Activated T-cell treated with anti-CD3 and anti-CD28 coated beads, Interleukin-2, amount 50 U/mL, for 24 hours (primary cell): ENCODE measurements at regions not wholly inside any gene's neighbourhood (a gene's known extent, or its start where the extent isn't known, plus 50 kb on each side); places are given as distances from the start of the nearest gene placed in this dataset.

Source experiments
- DNase-seq: peaks from one replicate; pipeline ENCODE4 v3.0.0-alpha.2; 2020
- H3K27ac Mint-ChIP-seq: 2 replicates; pipeline ENCODE4 v1.8.0; 2020; ENCODE audit warnings: mild to moderate bottlenecking, mixed read lengths
- H3K27me3 Mint-ChIP-seq: 2 replicates; pipeline ENCODE4 v1.8.0; 2020; ENCODE audit warnings: mixed read lengths
- H3K36me3 Mint-ChIP-seq: 2 replicates; pipeline ENCODE4 v1.8.0; 2020; ENCODE audit warnings: low read depth, mixed read lengths
- H3K4me1 Mint-ChIP-seq: 2 replicates; pipeline ENCODE4 v1.8.0; 2020; ENCODE audit warnings: low read depth, mixed read lengths
- H3K4me3 Mint-ChIP-seq: 2 replicates; pipeline ENCODE4 v1.8.0; 2020; ENCODE audit warnings: mild to moderate bottlenecking, moderate library complexity, mixed read lengths
- H3K9me3 Mint-ChIP-seq: 2 replicates; pipeline ENCODE4 v1.8.0; 2020; ENCODE audit warnings: mixed read lengths

- Mint-ChIP-seq H3K36me3 (no peaks in the 10 kb centered on the region), H3K9me3 (peaks cover 10% of the 10 kb centered on the region), H3K27me3 (no peaks in the 10 kb centered on the region), H3K4me3 (no peak overlapping the region), H3K27ac (no peak overlapping the region), H3K4me1 (no peaks in the 10 kb centered on the region)
- no peak for DNase-seq
Observed at GRCh38 chr18:38458698-38459097, 893.1 kb upstream of the CELF4 start.

- no peak for DNase-seq
Observed at GRCh38 chr18:38456253-38456652, 890.7 kb upstream of the CELF4 start.

GRCh38 chr18:38454764-38455469 lies 889.3 kb upstream of the CELF4 start:
- Mint-ChIP-seq H3K4me1 (no peaks in the 10 kb centered on the region), H3K9me3 (peaks cover 8% of the 10 kb centered on the region), H3K4me3 (no peak overlapping the region), H3K36me3 (no peaks in the 10 kb centered on the region), H3K27ac (no peak overlapping the region), H3K27me3 (no peaks in the 10 kb centered on the region)
- no peak for DNase-seq

More at GRCh38 chr18:38456253-38456652, 890.7 kb upstream of the CELF4 start:
- Mint-ChIP-seq H3K27me3 (no peaks in the 10 kb centered on the region), H3K27ac (no peak overlapping the region), H3K9me3 (peaks cover 10% of the 10 kb centered on the region), H3K4me1 (no peaks in the 10 kb centered on the region), H3K4me3 (no peak overlapping the region), H3K36me3 (no peaks in the 10 kb centered on the region)

GRCh38 chr18:38453880-38454279 lies 888.3 kb upstream of the CELF4 start:
- DNase-seq: no peak
- H3K4me1 Mint-ChIP-seq: no peaks in the 10 kb centered on the region
- H3K27me3 Mint-ChIP-seq: no peaks in the 10 kb centered on the region
- H3K36me3 Mint-ChIP-seq: no peaks in the 10 kb centered on the region
- no peak overlapping the region for H3K27ac Mint-ChIP-seq
- H3K9me3 Mint-ChIP-seq: peaks cover 8% of the 10 kb centered on the region
- H3K4me3 Mint-ChIP-seq: no peak overlapping the region

- no peaks in the 10 kb centered on the region for H3K4me1 Mint-ChIP-seq
- no peaks in the 10 kb centered on the region for H3K27me3 Mint-ChIP-seq
- no peaks in the 10 kb centered on the region for H3K9me3 Mint-ChIP-seq
- no peak for DNase-seq
- H3K27ac Mint-ChIP-seq: no peak overlapping the region
- H3K4me3 Mint-ChIP-seq: no peak overlapping the region
- H3K36me3 Mint-ChIP-seq: no peaks in the 10 kb centered on the region
Observed at GRCh38 chr18:38450876-38451275, 885.3 kb upstream of the CELF4 start.

- H3K27ac Mint-ChIP-seq: no peak overlapping the region
- DNase-seq: no peak
- no peaks in the 10 kb centered on the region for H3K27me3 Mint-ChIP-seq
- H3K4me1 Mint-ChIP-seq: no peaks in the 10 kb centered on the region
- no peaks in the 10 kb centered on the region for H3K36me3 Mint-ChIP-seq
- no peaks in the 10 kb centered on the region for H3K9me3 Mint-ChIP-seq
- no peak overlapping the region for H3K4me3 Mint-ChIP-seq
Observed at GRCh38 chr18:38445804-38446145, 880.2 kb upstream of the CELF4 start.

GRCh38 chr18:38444971-38445803 lies 879.6 kb upstream of the CELF4 start:
- Mint-ChIP-seq H3K36me3 (no peaks in the 10 kb centered on the region), H3K4me1 (no peaks in the 10 kb centered on the region), H3K27ac (no peak overlapping the region), H3K9me3 (no peaks in the 10 kb centered on the region), H3K27me3 (no peaks in the 10 kb centered on the region), H3K4me3 (no peak overlapping the region)
- DNase-seq: no peak

GRCh38 chr18:38427736-38428135 lies 862.1 kb upstream of the CELF4 start:
- Mint-ChIP-seq H3K4me3 (no peak overlapping the region), H3K27ac (no peak overlapping the region), H3K4me1 (no peaks in the 10 kb centered on the region), H3K36me3 (no peaks in the 10 kb centered on the region), H3K9me3 (peaks cover 5% of the 10 kb centered on the region), H3K27me3 (no peaks in the 10 kb centered on the region)
- DNase-seq: no peak

GRCh38 chr18:38427234-38427633 lies 861.6 kb upstream of the CELF4 start:
- no peak overlapping the region for H3K27ac Mint-ChIP-seq
- H3K4me3 Mint-ChIP-seq: no peak overlapping the region
- DNase-seq: no peak
- H3K9me3 Mint-ChIP-seq: peaks cover 5% of the 10 kb centered on the region
- no peaks in the 10 kb centered on the region for H3K27me3 Mint-ChIP-seq
- no peaks in the 10 kb centered on the region for H3K4me1 Mint-ChIP-seq
- no peaks in the 10 kb centered on the region for H3K36me3 Mint-ChIP-seq

GRCh38 chr18:38421872-38422615 lies 856.4 kb upstream of the CELF4 start:
- H3K4me3 Mint-ChIP-seq: no peak overlapping the region
- H3K27ac Mint-ChIP-seq: no peak overlapping the region
- H3K27me3 Mint-ChIP-seq: no peaks in the 10 kb centered on the region
- no peak for DNase-seq
- H3K4me1 Mint-ChIP-seq: no peaks in the 10 kb centered on the region
- H3K9me3 Mint-ChIP-seq: peaks cover 9% of the 10 kb centered on the region
- no peaks in the 10 kb centered on the region for H3K36me3 Mint-ChIP-seq

- H3K9me3 Mint-ChIP-seq: peaks cover 6% of the 10 kb centered on the region
- no peak overlapping the region for H3K4me3 Mint-ChIP-seq
- H3K36me3 Mint-ChIP-seq: no peaks in the 10 kb centered on the region
- no peaks in the 10 kb centered on the region for H3K4me1 Mint-ChIP-seq
- no peaks in the 10 kb centered on the region for H3K27me3 Mint-ChIP-seq
- DNase-seq: no peak
- H3K27ac Mint-ChIP-seq: no peak overlapping the region
Observed at GRCh38 chr18:38421021-38421420, 855.4 kb upstream of the CELF4 start.

- Mint-ChIP-seq H3K9me3 (peaks cover 6% of the 10 kb centered on the region), H3K36me3 (no peaks in the 10 kb centered on the region), H3K4me3 (no peak overlapping the region), H3K4me1 (no peaks in the 10 kb centered on the region), H3K27ac (no peak overlapping the region), H3K27me3 (no peaks in the 10 kb centered on the region)
- DNase-seq: no peak
Observed at GRCh38 chr18:38420611-38421010, 855.0 kb upstream of the CELF4 start.

- DNase-seq: no peak
- Mint-ChIP-seq H3K36me3 (no peaks in the 10 kb centered on the region), H3K9me3 (peaks cover 4% of the 10 kb centered on the region), H3K27ac (no peak overlapping the region), H3K4me3 (no peak overlapping the region), H3K27me3 (no peaks in the 10 kb centered on the region), H3K4me1 (no peaks in the 10 kb centered on the region)
Observed at GRCh38 chr18:38415811-38416210, 850.2 kb upstream of the CELF4 start.

GRCh38 chr18:38413193-38413592 lies 847.6 kb upstream of the CELF4 start:
- H3K4me1 Mint-ChIP-seq: no peaks in the 10 kb centered on the region
- no peak for DNase-seq
- no peak overlapping the region for H3K27ac Mint-ChIP-seq
- H3K27me3 Mint-ChIP-seq: no peaks in the 10 kb centered on the region
- H3K9me3 Mint-ChIP-seq: peaks cover 6% of the 10 kb centered on the region
- H3K36me3 Mint-ChIP-seq: no peaks in the 10 kb centered on the region
- H3K4me3 Mint-ChIP-seq: no peak overlapping the region

- Mint-ChIP-seq H3K27ac (no peak overlapping the region), H3K9me3 (peaks cover 7% of the 10 kb centered on the region), H3K4me1 (no peaks in the 10 kb centered on the region), H3K36me3 (no peaks in the 10 kb centered on the region), H3K27me3 (no peaks in the 10 kb centered on the region), H3K4me3 (no peak overlapping the region)
- no peak for DNase-seq
Observed at GRCh38 chr18:38406607-38407006, 841.0 kb upstream of the CELF4 start.
